IMR-90 (cell line): ENCODE measurements at regions not wholly inside any gene's neighbourhood (a gene's known extent, or its start where the extent isn't known, plus 50 kb on each side); places are given as distances from the start of the nearest gene placed in this dataset.

ENCODE experiments used
- ATAC-seq: fragments of 200-7000 bp; cut with Tn5 transposase; 2 replicates; pipeline ENCODE4 v1.9.1; 2020; ENCODE audit warnings: low read depth, mild to moderate bottlenecking, moderate library complexity
- BruUV-seq: library from RNA; stranded (reverse); fragments of 400-500 nt; replicated peaks from 2 replicates; lab custom pipeline; 2021; lab: Mats Ljungman, UMichigan
- CTCF ChIA-PET: fragments of 300-600 bp; formaldehyde crosslinking; extraction: SDS; loops from one replicate; lab custom pipeline; 2021; ENCODE audit warnings: antibody characterized with exemption; lab: Yijun Ruan, JAX
- POLR2A ChIA-PET: fragments of 300-600 bp; sonication (Branson Sonifier 250); formaldehyde crosslinking; loops from one replicate; lab custom pipeline; 2022; ENCODE audit warnings: antibody characterized with exemption; ENCODE audit not compliant: unreplicated experiment; lab: Charles Lee
- DNase-seq: peaks from one replicate; pipeline ENCODE4 v3.0.0; 2013
- H2AFZ ChIP-seq: replicated peaks from 2 replicates; pipeline ENCODE3; 2013; ENCODE audit warnings: low read length, mild to moderate bottlenecking; ENCODE audit not compliant: poor library complexity
- H2AK5ac ChIP-seq: 2 replicates; pipeline ENCODE4 v1.6.1; 2013; ENCODE audit warnings: low read depth, low read length, inconsistent platforms
- H2AK9ac ChIP-seq: replicated peaks from 2 replicates; pipeline ENCODE3; 2013; ENCODE audit warnings: mild to moderate bottlenecking, low read depth, low read length, moderate library complexity; ENCODE audit not compliant: poor library complexity
- H2BK120ac ChIP-seq: 2 replicates; pipeline ENCODE4 v1.6.1; 2013; ENCODE audit warnings: low read depth, low read length, inconsistent platforms
- H2BK15ac ChIP-seq: 3 replicates; pipeline ENCODE4 v1.6.1; 2013; ENCODE audit warnings: low read depth, low read length, inconsistent platforms
- H2BK20ac ChIP-seq: 2 replicates; pipeline ENCODE4 v1.6.1; 2013; ENCODE audit warnings: low read depth, mild to moderate bottlenecking, inconsistent platforms, low read length, moderate library complexity
- H2BK5ac ChIP-seq: 2 replicates; pipeline ENCODE4 v1.6.1; 2013; ENCODE audit warnings: mild to moderate bottlenecking, low read depth, low read length, inconsistent platforms; ENCODE audit not compliant: poor library complexity, severe bottlenecking
- H3K14ac ChIP-seq: replicated peaks from 2 replicates; pipeline ENCODE4 v1.6.1; 2013; ENCODE audit warnings: low read depth, low read length, inconsistent platforms
- H3K18ac ChIP-seq: 2 replicates; pipeline ENCODE4 v1.6.1; 2013; ENCODE audit warnings: low read depth, low read length, control low read depth
- H3K23ac ChIP-seq: 2 replicates; pipeline ENCODE4 v1.6.1; 2013; ENCODE audit warnings: low read depth, low read length, inconsistent platforms
- H3K27ac ChIP-seq: 2 replicates; pipeline ENCODE4 v1.5.1; 2013; ENCODE audit warnings: mild to moderate bottlenecking, control low read depth, low read length; ENCODE audit not compliant: insufficient read depth
- H3K27me3 ChIP-seq: 2 replicates; pipeline ENCODE4 v1.6.1; 2013; ENCODE audit warnings: low read length; ENCODE audit not compliant: control insufficient read depth, insufficient read depth
- H3K36me3 ChIP-seq: 2 replicates; pipeline ENCODE4 v1.6.1; 2013; ENCODE audit warnings: low read length, mixed read lengths; ENCODE audit not compliant: control insufficient read depth, insufficient read depth
- H3K4ac ChIP-seq: 2 replicates; pipeline ENCODE4 v1.6.1; 2013; ENCODE audit warnings: low read depth, low read length, inconsistent platforms
- H3K4me1 ChIP-seq: 2 replicates; pipeline ENCODE4 v1.6.1; 2013; ENCODE audit warnings: low read length, mixed read lengths; ENCODE audit not compliant: control insufficient read depth, insufficient read depth
- H3K4me2 ChIP-seq: 2 replicates; pipeline ENCODE4 v1.6.1; 2013; ENCODE audit warnings: low read depth, mild to moderate bottlenecking, control low read depth, low read length, moderate library complexity
- H3K4me3 ChIP-seq: 2 replicates; pipeline ENCODE4 v1.5.1; 2013; ENCODE audit warnings: low read depth, mild to moderate bottlenecking, control low read depth, low read length, moderate library complexity; ENCODE audit not compliant: insufficient read depth
- H3K56ac ChIP-seq: 2 replicates; pipeline ENCODE4 v1.6.1; 2013; ENCODE audit warnings: low read length, inconsistent platforms; ENCODE audit not compliant: insufficient read depth; ENCODE audit errors: extremely low read depth
- H3K79me1 ChIP-seq, 2 experiments: 2 replicates each; pipeline ENCODE4 v1.6.1; 2013; ENCODE audit warnings: low read length in 2 of 2, inconsistent platforms in 1 of 2, low read depth in 1 of 2
- H3K9ac ChIP-seq: 2 replicates; pipeline ENCODE4 v1.6.1; 2013; ENCODE audit warnings: low read depth, low read length, control low read depth
- H3K9me1 ChIP-seq: 2 replicates; pipeline ENCODE4 v1.6.1; 2013; ENCODE audit warnings: low read length, inconsistent platforms; ENCODE audit not compliant: insufficient read depth
- H3K9me3 ChIP-seq: 2 replicates; pipeline ENCODE4 v1.6.1; 2013; ENCODE audit warnings: low read length; ENCODE audit not compliant: control insufficient read depth, insufficient read depth
- H4K20me1 ChIP-seq: 2 replicates; pipeline ENCODE4 v1.6.1; 2013; ENCODE audit warnings: low read length, inconsistent platforms; ENCODE audit not compliant: insufficient read depth
- H4K5ac ChIP-seq: 2 replicates; pipeline ENCODE4 v1.6.1; 2013; ENCODE audit warnings: mild to moderate bottlenecking, low read depth, low read length, control low read depth
- H4K8ac ChIP-seq, 2 experiments: 2 replicates each; pipeline ENCODE4 v1.6.1; 2013; ENCODE audit warnings: low read depth in 2 of 2, low read length in 2 of 2, control low read depth in 1 of 2, inconsistent platforms in 1 of 2
- H4K91ac ChIP-seq: 2 replicates; pipeline ENCODE4 v1.6.1; 2013; ENCODE audit warnings: low read depth, low read length, inconsistent platforms; ENCODE audit not compliant: insufficient read depth
- BHLHE40 ChIP-seq: fragments of 150-350 bp; IDR thresholded peaks from 2 replicates; pipeline ENCODE4 v1.6.1; 2016; ENCODE audit warnings: mild to moderate bottlenecking, low read depth, low read length
- CEBPB ChIP-seq: IDR thresholded peaks from 2 replicates; pipeline ENCODE4 v1.6.1; 2012; ENCODE audit warnings: low read depth, low read length, improper control_type of control experiment
- CHD1 ChIP-seq: IDR thresholded peaks from 2 replicates; pipeline ENCODE4 v1.6.1; 2012; ENCODE audit warnings: low read depth, low read length, improper control_type of control experiment
- CTCF ChIP-seq: conservative IDR thresholded peaks from 2 replicates; pipeline ENCODE4 v1.5.1; 2012; ENCODE audit warnings: mild to moderate bottlenecking, low read depth, low read length, improper control_type of control experiment
- FOS ChIP-seq: fragments of 150-350 bp; IDR thresholded peaks from 2 replicates; pipeline ENCODE4 v1.6.1; 2016; ENCODE audit warnings: low read depth, low read length
- MAFK ChIP-seq: IDR thresholded peaks from 2 replicates; pipeline ENCODE4 v1.6.1; 2012; ENCODE audit warnings: low read depth, low read length, improper control_type of control experiment
- MAZ ChIP-seq: IDR thresholded peaks from 2 replicates; pipeline ENCODE4 v1.6.1; 2012; ENCODE audit warnings: low read depth, mild to moderate bottlenecking, low read length, improper control_type of control experiment, moderate library complexity, borderline replicate concordance
- MXI1 ChIP-seq: IDR thresholded peaks from 2 replicates; pipeline ENCODE4 v1.6.1; 2012; ENCODE audit warnings: low read depth, mild to moderate bottlenecking, low read length, moderate library complexity, borderline replicate concordance
- NFE2L2 ChIP-seq: fragments of 150-350 bp; IDR thresholded peaks from 2 replicates; pipeline ENCODE4 v1.6.1; 2016; ENCODE audit warnings: low read depth, mild to moderate bottlenecking, low read length
- POLR2A ChIP-seq: IDR thresholded peaks from 2 replicates; pipeline ENCODE4 v1.6.1; 2012; ENCODE audit warnings: mild to moderate bottlenecking, low read depth, low read length
- RAD21 ChIP-seq: IDR thresholded peaks from 2 replicates; pipeline ENCODE4 v1.6.1; 2012; ENCODE audit warnings: low read length, improper control_type of control experiment
- RCOR1 ChIP-seq: IDR thresholded peaks from 2 replicates; pipeline ENCODE4 v1.6.1; 2012; ENCODE audit warnings: mild to moderate bottlenecking, low read length, improper control_type of control experiment; ENCODE audit not compliant: insufficient replicate concordance
- RFX5 ChIP-seq: IDR thresholded peaks from 2 replicates; pipeline ENCODE4 v1.8.0; 2012; ENCODE audit warnings: low read depth, mild to moderate bottlenecking, low read length, moderate library complexity
- SMC3 ChIP-seq: fragments of 150-350 bp; IDR thresholded peaks from 2 replicates; pipeline ENCODE4 v1.6.1; 2016; ENCODE audit warnings: low read depth, mild to moderate bottlenecking, antibody characterized with exemption, low read length, moderate library complexity
- USF2 ChIP-seq: fragments of 150-350 bp; IDR thresholded peaks from 2 replicates; pipeline ENCODE4 v1.6.1; 2017; ENCODE audit warnings: mild to moderate bottlenecking, antibody characterized with exemption, low read length, low read depth
- WGBS, 2 experiments: methylation state at CpG; one replicate each; pipeline versions ENCODE4 v1.1.5 to v1.1.7; 2013; ENCODE audit warnings: missing lambda C conversion rate in 2 of 2; ENCODE audit not compliant: insufficient read length in 1 of 2; ENCODE audit errors: extremely low coverage in 2 of 2; 5-methylcytosine and 5-hydroxymethylcytosine counted together
- dilution Hi-C: fragments of 300-500 bp; cut with HindIII; formaldehyde crosslinking; loops from one replicate; pipeline ENCODE4 v1.14.3; 2018; ENCODE audit warnings: low sequenced_read_pairs; ENCODE audit not compliant: unreplicated experiment
- in situ Hi-C: fragments of 300-500 bp; cut with MboI; formaldehyde crosslinking; loops from 3 replicates; pipeline ENCODE4 v1.14.3; 2019; ENCODE audit warnings: low sequenced_read_pairs, inconsistent platforms, mixed read lengths
- intact Hi-C: fragments of 100-400 bp; cut with micrococcal nuclease; formaldehyde crosslinking; loops from 2 replicates; pipeline ENCODE4 v1.10.0; 2022
- TF ChIP-seq, protein P1 (sequence below): fragments of 150-350 bp; IDR thresholded peaks from 2 replicates; pipeline ENCODE4 v1.6.1; 2016; ENCODE audit warnings: low read depth, mild to moderate bottlenecking, low read length, moderate library complexity, borderline replicate concordance

- Histone ChIP-seq H3K9me1 (no peaks in the 10 kb centered on the region), H3K36me3 (no peaks in the 10 kb centered on the region), H3K4ac (no peak overlapping the region), H3K4me3 (no peak overlapping the region), H3K56ac (no peak overlapping the region), H4K91ac (no peak overlapping the region), H2BK15ac (no peak overlapping the region), H3K9ac (no peak overlapping the region), H2AFZ (no peak overlapping the region), H3K18ac (no peak overlapping the region), H3K27ac (no peak overlapping the region), H3K9me3 (no peaks in the 10 kb centered on the region), H4K8ac (no peak overlapping the region), H3K27me3 (no peaks in the 10 kb centered on the region), H2BK20ac (0 out of 2 replicates have a peak overlapping the region, but pooled peaks have one; percentile 10), H3K4me2 (no peak overlapping the region), H2AK5ac (no peak overlapping the region), H4K20me1 (no peaks in the 10 kb centered on the region), H2BK120ac (no peak overlapping the region), H3K14ac (no peak overlapping the region), H3K79me1 (no peaks in the 10 kb centered on the region), H4K5ac (no peak overlapping the region), H2AK9ac (no peak overlapping the region), H3K23ac (no peak overlapping the region), H2BK5ac (no peak overlapping the region), H3K4me1 (peaks cover 2% of the 10 kb centered on the region; the same call in 1 of the 2 replicates)
- POLR2A ChIA-PET, result interaction anchor here (0.6 kb wide), 1 partner anchor 20 kb away, joined by 4 read pairs; no protein-coding TSS in a partner anchor
- CTCF ChIA-PET, result interaction anchor here (0.6 kb wide), 1 partner anchor 142 kb away, joined by 3 read pairs; no protein-coding TSS in a partner anchor
- dilution Hi-C loops, result no loop called here
- DNase-seq (no peak), ATAC-seq (no peak)
- WGBS, 2 experiments, result no CpG with 5 or more reads among the region's 1 CpG
- intact Hi-C loops, result no loop called here
- in situ Hi-C loops, result no loop called here
- BruUV-seq, result no TSS peak
- no peak for TF ChIP-seq MAFK
- no peak for TF ChIP-seq USF2
- no peak for TF ChIP-seq NFE2L2
- TF ChIP-seq MAZ, result no peak
- no peak for TF ChIP-seq CTCF
- TF ChIP-seq POLR2A, result no peak
- TF ChIP-seq CHD1, result no peak
- no peak for TF ChIP-seq MXI1
- TF ChIP-seq, protein P1, sequence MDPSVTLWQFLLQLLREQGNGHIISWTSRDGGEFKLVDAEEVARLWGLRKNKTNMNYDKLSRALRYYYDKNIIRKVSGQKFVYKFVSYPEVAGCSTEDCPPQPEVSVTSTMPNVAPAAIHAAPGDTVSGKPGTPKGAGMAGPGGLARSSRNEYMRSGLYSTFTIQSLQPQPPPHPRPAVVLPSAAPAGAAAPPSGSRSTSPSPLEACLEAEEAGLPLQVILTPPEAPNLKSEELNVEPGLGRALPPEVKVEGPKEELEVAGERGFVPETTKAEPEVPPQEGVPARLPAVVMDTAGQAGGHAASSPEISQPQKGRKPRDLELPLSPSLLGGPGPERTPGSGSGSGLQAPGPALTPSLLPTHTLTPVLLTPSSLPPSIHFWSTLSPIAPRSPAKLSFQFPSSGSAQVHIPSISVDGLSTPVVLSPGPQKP, result no peak
- no peak for TF ChIP-seq RFX5
- TF ChIP-seq RCOR1, result no peak
- TF ChIP-seq FOS, result no peak
- TF ChIP-seq CEBPB, result no peak
- no peak for TF ChIP-seq BHLHE40
- TF ChIP-seq SMC3, result no peak
- no peak for TF ChIP-seq RAD21
Observed at GRCh38 chr3:162147996-162148395, 651.4 kb downstream of the OTOL1 start.
